ENCODE measurements at regions not wholly inside any gene's neighbourhood (a gene's known extent, or its start where the extent isn't known, plus 50 kb on each side); places are given as distances from the start of the nearest gene placed in this dataset.

DNA sequence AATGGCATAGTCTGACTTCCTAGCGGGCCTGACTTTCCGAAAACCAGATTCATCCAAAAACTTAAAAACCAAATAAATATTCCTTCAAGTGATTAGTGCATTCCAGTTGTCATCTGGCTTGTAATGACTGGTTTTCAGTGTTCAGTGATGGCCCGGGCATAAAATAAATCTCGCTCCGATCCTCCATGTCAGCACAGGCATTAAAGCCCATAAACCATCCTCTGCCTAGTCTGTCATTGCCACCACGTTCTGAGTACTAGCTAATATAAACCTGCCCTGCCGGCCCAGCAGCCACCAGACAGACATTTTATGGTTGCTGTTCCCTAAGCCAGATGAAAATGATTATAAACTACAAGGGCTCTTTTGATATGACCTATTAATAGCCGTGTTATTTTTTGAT is 232.3 kb upstream of the GMDS start:
- Histone ChIP-seq H3K4me3 (no peak overlapping the region), H3K27ac (no peak overlapping the region)

DNA sequence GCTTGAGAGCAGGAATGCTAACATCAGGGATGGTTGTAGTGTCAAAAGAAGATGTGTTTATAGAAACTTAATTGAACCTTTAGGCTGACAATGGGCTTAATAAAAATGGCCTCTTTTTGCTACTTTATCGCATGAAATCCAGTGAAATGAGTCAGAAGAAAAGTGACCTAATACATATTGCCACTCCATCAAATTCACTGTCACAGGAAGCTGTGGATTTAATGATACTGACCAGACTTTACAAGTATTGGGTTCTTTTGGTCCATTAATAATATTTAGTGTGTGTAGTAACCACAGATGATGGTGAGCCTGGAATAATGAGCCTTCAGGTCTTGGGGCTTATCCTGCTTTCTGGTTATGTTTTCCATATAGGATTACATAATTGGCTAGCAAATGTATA is 231.8 kb upstream of the GMDS start:
- no peak overlapping the region for H3K4me3 ChIP-seq
- no peak overlapping the region for H3K27ac ChIP-seq

DNA sequence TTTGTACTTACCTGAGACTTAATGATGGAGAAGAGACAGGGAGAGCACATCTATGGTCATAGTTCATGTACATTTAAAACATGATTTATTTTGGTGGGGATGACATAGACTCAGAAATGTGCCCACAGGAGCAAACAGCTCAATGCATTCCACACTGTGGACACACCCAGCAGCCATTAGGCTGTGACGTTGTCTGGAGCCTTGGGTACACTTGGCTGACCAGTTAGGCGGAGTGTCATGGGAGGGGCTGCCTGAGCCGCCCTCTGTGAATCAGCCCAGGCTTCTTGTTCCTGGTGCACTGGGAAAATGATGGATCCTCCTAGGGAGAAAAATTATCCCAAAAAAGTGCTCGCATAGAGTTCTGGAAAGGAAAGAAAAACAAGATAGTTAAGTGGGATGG is 231.0 kb upstream of the GMDS start:
- Histone ChIP-seq H3K27ac (no peak overlapping the region), H3K4me3 (no peak overlapping the region)

DNA sequence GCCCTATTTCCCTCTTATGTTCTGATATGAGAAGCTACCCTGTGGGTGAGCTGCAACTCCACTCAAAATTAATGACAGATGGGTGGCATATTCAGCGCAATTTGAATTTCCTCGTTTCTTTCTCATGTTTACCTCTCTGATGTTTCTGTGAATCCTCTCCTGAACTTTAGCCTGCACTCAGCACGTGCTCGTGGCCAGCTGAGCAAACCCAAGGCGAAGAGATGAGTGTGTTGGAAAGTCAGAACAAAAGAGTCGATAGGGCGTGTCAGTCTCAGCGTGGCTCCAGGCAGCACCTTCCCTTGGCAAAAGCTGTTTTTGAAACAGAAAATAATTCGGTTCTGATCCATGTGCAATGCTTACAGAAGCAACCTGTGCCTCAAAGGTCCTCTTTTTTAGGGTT is 226.1 kb upstream of the GMDS start:
- H3K4me3 ChIP-seq = no peak overlapping the region
- no peak overlapping the region for H3K27ac ChIP-seq

DNA sequence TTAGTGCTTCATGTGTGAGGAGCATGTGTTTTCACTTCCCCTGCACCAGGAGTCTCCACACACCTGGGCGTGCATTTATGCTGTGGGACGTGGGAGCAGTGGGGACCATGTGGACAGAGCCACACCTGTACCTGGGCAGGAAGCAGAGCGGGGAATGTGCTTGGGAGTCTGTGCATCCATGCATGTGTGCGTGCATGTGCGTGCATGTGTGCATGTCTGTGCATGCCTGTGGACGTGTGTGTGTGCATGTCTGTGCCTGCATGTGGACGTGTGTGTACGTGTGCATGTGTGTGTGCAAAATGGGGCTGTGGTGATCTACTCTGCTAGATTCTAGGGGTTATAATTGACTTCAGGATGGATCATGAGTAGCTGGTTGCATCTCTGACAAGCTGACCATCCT is 224.0 kb upstream of the GMDS start:
- no peak overlapping the region for H3K4me3 ChIP-seq
- no peak overlapping the region for H3K27ac ChIP-seq

DNA sequence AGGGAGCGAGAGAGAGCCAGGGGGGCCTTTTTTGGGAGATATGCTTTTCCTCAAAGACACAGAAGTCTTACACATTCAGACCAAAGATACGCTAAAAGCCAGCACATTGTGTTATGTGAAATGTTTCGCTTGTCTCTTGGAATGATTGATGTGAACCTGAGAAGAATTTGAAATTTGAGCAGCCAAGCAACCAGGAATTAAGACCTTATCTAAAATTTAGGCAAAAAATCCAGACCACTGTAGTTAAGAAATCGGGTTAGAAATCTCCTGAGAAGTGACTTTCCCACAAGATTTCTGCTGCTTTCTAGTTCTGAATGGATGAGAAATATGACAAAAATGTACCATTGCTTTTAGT is 223.2 kb upstream of the GMDS start:
- Histone ChIP-seq H3K27ac (no peak overlapping the region), H3K4me3 (no peak overlapping the region)

DNA sequence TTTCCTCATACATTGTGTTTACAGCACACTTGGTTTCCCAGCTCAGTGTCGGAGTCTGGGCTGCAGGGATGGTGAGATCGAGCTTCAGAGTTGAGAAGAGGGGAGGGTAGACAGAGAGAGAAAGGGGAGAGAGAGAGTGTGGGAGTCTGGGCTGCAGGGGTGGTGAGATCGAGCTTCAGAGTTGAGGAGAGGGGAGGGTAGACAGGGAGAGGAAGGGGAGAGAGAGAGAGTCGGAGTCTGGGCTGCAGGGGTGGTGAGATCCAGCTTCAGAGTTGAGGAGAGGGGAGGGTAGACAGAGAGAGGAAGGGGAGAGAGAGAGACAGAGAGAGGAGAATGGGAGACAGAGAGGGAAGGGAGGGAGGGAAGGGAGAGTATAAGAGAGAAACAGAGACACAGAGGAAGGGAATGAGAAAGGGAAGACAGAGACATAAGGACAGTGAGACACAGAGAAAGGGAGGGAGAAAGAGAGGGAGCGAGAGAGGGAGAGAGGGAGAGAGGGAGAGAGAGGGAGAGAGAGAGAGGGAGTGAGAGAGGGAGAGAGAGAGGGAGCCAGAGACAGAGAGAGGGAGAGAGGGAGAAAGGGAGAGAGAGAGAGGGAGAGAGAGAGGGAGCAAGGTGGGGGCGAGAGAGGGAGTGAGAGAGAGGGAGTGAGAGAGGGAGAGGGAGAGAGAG is 222.7 kb upstream of the GMDS start:
- no peak overlapping the region for H3K27ac ChIP-seq
- no peak overlapping the region for H3K4me3 ChIP-seq

DNA sequence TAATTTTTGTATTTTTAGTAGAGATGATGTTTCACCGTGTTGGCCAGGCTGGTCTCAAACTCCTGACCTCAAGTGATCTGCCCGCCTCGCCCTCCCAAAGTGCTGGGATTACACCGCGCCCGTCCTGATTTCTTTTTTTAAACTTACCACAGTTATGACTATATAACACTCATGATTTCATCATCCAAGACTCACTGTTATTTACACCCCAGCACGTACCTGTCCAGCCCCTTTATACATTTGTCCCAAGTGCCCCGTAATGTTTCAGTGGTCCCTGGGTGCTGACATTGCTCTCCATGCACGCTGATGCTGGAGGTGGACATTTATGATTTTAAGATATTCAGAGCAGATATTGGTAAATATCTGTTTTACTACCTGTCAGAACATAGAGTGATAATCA is 219.9 kb upstream of the GMDS start:
- no peak overlapping the region for H3K27ac ChIP-seq
- no peak overlapping the region for H3K4me3 ChIP-seq

DNA sequence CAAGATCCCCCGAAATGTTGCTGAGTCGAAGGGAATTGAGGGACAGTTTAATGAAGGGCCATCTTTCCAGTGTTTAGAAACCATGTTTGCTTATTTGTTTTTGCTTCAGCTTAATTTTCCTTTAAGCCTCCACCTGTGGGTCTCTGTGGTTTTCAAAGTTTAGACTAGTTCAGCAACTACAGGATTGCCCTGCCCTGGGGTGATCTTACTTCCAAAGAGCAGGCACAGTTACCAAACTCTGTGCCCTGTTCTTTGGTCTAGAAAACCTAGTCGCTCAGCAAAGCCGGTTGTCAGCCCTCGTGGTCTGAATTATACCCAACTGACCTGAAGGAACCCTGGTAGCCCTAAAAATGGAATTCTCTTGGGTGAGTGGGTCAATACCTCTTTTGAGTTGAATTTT is 219.2 kb upstream of the GMDS start:
- Histone ChIP-seq H3K27ac (no peak overlapping the region), H3K4me3 (no peak overlapping the region)

DNA sequence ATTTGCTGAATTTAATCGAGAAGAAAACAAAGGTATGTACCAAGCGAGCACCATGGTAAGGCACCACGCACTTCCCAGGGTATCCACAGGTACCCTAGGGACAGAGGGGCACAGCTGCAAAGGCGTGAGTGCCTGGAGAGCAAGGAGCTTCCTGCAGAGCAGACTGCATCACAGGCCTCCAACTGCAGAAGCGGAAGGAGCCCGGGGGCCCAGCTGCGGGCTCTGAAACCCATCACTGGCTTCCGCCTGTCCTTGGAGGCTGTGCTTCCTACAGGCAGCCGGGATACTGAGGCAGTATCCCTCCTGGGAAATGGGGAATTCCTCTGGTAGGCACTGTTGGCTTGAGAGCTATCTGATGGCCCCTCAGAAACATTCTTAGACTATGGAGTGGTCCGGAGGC is 217.4 kb upstream of the GMDS start:
- Histone ChIP-seq H3K4me3 (no peak overlapping the region), H3K27ac (no peak overlapping the region)

DNA sequence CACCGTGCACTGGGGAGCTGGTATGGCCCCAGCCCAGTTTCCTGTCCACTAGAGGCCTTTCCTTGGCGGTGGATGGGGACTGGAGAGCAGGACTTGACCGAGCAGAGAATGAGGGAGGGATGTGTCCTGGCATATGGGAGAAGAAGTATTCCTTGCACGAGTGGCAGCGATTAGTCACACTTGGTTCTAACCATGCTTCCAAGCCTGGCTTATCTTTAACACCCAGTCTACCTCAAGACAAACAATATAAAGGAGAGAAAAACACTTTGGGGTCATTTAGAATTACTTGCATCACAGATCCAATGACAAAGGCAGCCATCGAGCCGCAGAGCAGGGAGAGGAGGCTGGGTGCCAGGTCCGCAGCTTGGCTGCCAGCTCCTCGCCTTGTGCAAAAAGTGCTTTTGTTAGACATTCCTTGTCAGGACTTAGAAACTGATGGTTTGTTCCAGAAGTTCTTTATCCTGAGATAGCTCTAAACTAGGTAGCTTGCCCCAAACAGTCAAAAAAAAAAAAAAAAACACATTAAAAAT is 214.9 kb upstream of the GMDS start:
- Histone ChIP-seq H3K4me3 (no peak overlapping the region), H3K27ac (no peak overlapping the region)

DNA sequence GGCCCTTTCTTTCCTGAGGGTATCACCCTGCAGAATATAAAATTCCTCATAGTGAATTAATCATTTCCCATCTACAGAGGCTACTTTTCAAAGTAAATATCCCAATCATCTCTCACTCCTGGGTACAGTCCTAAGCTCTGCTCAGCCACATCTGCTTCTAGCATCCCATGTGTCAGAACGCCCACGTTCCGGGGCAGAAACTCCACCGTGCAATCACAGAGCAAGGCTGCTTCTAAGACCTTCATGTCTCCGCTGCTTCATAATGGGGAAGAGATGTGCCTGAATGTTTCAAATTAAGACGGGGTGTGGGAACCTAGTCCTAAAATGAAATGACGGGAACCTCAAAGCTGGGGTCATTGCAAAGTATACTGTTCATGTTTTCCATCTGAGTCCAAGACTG is 208.8 kb upstream of the GMDS start:
- H3K27ac ChIP-seq = peak overlapping the region in 1 of 21 experiments; percentile 53
- H3K4me3 ChIP-seq = no peak overlapping the region

DNA sequence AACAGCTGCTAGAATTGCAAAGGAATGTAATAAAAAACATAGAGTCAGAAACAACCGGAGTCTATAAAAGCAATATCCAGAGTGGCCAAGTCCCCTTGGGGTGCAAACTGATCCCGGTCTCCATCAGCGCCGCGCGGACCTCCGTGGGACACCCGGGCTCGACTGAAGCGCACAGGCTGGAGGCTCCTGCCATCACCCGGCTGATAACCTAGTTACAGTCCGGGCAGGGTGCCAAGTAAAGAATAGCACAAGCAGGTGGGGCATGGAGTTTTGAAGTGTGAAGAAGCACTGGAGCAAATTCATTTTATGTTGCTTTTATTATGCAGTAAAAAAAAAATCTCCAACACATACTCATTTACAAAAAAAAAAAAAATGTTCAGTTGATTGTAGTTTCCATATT is 205.1 kb upstream of the GMDS start:
- no peak overlapping the region for H3K4me3 ChIP-seq

DNA sequence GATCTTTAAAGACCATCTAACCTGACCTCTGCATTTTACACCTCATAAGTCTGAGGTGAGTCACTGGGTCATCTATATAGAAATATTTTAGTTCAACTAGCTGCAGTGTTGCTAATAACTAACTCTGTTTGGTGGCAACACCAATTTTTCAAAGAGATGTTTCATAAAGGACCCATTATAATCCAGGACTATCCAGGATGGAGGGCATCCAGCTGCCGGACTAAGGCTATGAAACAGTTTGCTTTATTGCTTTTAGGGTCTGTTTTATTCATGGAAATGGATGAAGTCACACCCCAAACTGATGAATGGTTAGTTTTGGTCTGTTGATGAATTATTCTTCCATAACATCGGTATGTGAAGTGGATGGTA is 204.2 kb upstream of the GMDS start:
- Histone ChIP-seq H3K4me3 (no peak overlapping the region), H3K27ac (no peak overlapping the region)

More for the DNA sequence above, 205.1 kb upstream of the GMDS start:
- H3K27ac ChIP-seq = no peak overlapping the region

DNA sequence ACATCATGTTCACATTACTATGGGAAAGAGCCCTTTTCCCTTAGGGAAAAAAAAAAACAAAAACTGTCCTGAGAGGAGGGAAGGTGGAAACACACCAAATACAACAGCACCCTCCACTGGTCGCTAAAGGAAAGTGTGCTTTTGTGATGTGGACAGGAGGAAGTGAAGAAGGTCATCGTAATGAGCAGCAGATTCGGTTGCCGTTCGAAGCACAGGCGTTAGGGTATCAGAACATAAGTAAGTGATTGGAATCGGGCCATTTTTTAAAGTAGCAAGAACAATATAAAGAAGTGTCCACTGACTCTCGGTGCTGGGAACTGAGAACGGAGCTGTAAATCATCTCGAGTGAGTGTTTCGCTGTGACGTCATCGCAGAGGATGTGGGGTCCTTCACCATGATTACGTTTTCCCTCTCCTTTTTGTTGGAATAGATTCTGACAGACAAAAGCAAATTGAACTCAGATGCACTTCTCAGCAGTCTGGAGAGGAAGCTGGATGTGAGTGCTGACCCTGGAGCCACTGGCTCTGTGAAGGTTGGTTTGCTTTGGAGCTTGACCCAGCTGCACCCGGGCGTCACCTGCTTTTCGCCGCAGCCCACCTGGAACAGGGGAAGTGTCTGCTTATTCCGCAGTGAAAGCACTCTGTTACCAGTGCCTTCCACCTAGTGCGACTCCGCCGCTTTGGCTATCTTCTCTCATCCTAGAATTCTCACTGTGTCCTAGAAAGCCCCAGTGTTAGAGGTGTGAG is 203.6 kb upstream of the GMDS start:
- no peak overlapping the region for H3K4me3 ChIP-seq

DNA sequence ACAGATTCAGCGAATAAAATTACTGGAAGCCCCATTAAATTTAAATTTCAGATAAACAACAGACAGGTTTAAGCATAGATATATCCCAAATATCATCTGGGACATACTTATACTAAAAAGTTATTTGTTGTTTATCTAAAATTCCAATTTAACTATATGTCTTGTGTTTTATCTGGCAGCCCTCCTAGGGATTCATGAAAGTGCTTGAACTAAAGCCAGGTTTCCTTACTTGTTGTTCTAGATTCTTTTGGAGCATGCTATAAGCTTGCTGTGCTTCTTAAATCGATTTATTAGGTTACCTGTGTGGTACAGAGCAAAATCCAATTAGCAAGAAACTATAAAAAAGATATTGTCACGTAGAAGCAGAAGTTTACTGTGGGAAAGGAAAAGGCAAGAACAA is 202.5 kb upstream of the GMDS start:
- Histone ChIP-seq H3K27ac (no peak overlapping the region), H3K4me3 (no peak overlapping the region)

More for the DNA sequence above, 203.6 kb upstream of the GMDS start:
- H3K27ac ChIP-seq = no peak overlapping the region

DNA sequence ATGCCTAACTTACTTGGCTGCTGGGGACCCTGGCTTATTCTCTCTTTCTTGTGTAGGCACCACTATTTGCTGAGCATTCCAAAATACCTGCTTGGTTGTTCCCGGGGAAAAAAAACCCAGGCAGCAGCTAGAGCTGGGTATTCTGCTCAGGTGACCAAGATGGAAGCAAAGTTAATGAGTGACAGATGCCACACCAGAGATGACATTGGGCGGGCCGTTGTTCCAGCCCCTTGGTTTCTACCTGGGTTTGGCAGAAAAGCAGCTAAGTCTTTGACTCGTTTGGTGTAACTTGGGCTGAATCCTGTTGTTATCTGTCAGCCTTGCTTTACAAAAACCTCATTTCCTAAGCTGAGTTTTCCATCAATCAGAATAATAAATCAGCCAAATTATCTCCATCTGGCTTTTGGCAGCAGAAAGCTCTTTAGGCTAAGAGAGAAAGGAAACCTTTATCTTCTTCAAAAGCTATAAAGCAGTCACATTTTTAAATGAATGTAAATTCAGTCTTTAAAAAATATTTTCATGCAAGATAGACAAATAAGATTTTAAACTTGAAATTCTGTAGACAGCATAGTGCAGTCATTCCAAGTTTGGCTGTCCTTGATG is 202.0 kb upstream of the GMDS start:
- H3K4me3 ChIP-seq = no peak overlapping the region
- no peak overlapping the region for H3K27ac ChIP-seq

DNA sequence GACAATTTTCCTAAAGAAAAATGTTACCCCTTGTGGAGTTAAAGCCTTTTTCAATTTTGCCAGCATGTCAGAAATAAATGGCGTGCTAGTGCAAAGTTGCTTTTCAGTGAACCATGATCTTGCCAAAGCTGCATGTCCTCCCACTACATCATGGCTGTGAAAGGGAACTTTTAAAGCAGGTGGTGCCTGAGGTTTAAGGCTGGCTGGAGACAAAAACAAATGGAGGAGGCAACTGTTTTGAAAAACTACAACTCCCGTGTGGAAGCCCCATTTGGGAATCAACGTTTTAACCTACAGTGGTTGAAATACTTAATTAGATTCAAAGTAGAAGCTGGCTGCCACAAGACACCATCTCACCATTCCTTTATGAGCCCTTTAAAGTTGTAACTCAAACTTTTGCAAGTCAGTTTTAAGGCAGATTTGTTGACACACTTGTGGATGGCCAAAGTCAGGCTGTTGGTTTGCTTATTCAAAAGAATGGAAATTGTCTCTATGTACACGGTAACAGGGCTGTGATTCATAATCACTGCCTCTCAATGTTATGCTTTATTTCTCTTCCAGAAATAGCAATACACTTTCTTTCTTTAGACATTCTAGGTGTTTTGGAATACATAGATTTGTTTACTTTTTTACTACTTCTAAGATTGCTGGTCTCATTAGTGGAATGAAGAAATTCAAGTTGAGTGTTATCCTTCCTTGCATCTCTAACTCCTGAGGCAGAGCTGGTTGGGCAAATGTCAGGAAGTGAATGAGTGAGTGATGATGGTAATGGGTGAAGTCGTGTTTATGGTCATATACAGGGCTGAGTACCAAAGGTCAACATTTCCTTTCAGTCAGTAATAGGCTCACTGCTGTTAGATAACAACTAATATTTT is 196.4 kb upstream of the GMDS start:
- Histone ChIP-seq H3K4me3 (no peak overlapping the region), H3K27ac (no peak overlapping the region)

DNA sequence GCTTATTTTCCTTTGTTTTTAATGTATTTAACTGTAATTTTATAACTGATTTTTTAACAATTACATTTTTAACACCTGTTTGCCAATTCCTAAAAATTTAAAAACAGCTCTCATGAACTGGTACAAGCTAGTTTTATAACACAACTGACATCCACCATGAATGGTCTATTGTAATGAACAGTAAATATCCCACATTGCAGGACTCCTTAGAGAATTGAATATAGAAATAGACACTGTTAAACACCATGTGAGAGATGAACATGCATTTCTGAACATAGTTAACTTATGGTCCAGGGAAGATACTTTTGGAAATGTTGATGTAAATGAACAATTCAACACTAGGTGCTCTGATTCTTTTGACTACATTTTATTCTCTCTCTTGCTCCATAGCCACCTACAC is 195.1 kb upstream of the GMDS start:
- H3K4me3 ChIP-seq = no peak overlapping the region

DNA sequence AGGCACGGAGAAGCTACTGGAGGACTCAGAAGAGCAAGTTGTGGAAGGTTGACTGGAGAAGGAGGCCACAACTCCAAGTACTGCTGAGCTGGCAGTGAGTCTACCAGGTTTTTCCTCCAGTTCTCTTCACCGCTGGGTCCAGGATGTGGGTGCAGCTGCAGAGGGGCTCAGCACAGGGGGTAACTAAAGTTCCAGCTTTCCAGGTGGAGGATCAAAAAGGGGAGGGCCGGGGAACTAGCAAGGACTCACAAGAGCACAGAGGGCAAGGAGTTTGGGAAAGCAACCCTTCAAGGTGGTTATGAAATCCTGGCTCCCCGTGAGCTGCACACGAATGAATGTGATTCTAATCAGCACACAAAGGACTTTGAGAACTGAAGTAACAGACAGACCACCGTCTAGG is 194.2 kb upstream of the GMDS start:
- no peak overlapping the region for H3K27ac ChIP-seq
- H3K4me3 ChIP-seq = no peak overlapping the region

More for the DNA sequence above, 195.1 kb upstream of the GMDS start:
- H3K27ac ChIP-seq = no peak overlapping the region
